Limb (tissue), 2 donors: ENCODE measurements at regions not wholly inside any gene's neighbourhood (a gene's known extent, or its start where the extent isn't known, plus 50 kb on each side); places are given as distances from the start of the nearest gene placed in this dataset.
"Not testable (repeated sequence)": the region's sequence is repeated elsewhere in the genome, so short reads cannot be mapped to it uniquely, and the experiment has no call there.

ENCODE experiments used
- DNase-seq, 2 donors: peaks; one replicate each; pipeline ENCODE4 v3.0.0-alpha.2; 2016; ENCODE audit errors: extremely low spot score in 2 of 2

GRCh38 chr14:28596391-28596790 is 170.2 kb upstream of the FOXG1 start:
- peak in 1 of 2 donors; percentile 85 for DNase-seq

- no peak for DNase-seq
These were observed 167.4 kb upstream of the FOXG1 start for GRCh38 chr14:28599191-28599590.

DNA sequence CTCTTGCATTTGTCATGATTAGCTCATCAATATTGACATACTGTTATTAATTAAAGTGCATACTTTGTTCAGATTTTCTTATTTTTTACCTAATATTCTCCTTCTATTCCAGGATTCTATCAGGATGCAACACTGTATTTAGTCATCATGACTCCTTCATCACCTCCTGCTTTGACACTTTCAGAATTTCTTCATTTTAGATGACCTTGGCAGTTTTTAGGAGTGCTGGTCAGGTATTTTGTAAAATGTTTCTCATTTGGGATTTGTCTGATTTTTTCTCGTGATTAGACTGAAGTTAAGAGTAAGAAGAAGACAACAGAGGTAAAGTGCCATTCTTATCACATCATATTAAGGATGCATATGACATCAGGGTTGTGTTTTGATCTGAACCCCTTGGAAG is 167.0 kb upstream of the FOXG1 start:
- DNase-seq, result no peak

DNA sequence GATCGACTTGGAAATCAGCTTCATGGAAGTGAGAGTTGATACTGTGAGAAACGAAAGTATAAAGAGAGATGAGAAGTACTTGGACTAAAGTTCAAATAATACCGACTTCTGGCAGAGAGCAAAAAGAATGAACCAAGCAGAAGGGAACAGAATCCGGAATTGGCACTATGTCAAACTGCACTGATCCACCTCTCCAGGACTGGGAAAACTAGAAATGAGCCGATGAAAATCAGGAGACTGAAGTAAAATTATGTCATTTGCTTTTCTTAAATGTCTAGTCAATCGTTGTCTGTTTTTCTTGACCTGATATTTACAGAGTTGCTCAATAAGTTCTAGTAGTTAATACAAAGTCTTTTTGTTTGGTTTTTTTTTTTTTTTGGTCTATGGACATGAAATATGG is 163.0 kb upstream of the FOXG1 start:
- DNase-seq, result peak in 1 of 2 donors; percentile 22

GRCh38 chr14:28607661-28608060 is 158.9 kb upstream of the FOXG1 start:
- DNase-seq, result no peak

GRCh38 chr14:28608443-28608842 is 158.1 kb upstream of the FOXG1 start:
- DNase-seq, result no peak

- peak; percentile 83 to 84 for DNase-seq
These were observed 157.4 kb upstream of the FOXG1 start for GRCh38 chr14:28608851-28609828.

DNA sequence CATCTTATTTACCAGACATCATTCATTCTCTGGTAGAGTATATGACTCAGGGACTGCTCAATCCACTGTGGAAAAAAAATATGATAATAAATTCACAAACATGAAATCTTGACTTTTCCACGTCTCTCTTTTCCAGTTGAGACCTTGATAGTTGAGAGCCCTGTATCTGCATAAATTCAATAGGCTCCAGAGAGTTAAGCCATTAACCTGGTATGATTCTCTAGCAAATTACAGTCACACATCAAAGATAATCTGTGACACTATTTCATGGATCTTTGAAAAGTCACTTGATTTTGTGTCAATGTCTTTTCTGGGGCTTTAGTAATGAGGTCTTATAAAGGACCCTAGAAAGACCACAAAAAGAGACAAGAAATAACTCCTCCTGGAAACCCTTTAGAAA is 154.2 kb upstream of the FOXG1 start:
- no peak for DNase-seq

DNA sequence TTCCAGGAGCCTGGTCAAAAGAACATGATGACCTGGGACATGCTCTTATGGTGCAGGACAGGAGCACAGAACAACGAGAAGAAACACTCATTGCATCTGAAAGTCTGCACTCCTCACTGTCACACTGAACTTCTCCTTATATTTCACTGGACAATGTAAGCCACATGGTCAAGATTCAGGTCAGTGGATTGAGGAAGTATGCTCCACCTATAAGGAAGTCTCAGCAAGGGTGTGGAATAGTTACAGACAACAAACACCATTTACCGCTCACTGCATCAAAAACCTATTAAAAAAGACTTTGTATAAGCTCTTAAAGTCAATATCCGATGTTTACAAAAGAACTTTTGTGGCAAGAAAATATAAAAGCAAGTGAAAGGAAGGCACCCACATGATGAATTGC is 153.1 kb upstream of the FOXG1 start:
- DNase-seq, result no peak

GRCh38 chr14:28626780-28627179 is 139.8 kb upstream of the FOXG1 start:
- no peak for DNase-seq

- no peak for DNase-seq
These were observed 137.1 kb upstream of the FOXG1 start for GRCh38 chr14:28629328-28630004.

DNA sequence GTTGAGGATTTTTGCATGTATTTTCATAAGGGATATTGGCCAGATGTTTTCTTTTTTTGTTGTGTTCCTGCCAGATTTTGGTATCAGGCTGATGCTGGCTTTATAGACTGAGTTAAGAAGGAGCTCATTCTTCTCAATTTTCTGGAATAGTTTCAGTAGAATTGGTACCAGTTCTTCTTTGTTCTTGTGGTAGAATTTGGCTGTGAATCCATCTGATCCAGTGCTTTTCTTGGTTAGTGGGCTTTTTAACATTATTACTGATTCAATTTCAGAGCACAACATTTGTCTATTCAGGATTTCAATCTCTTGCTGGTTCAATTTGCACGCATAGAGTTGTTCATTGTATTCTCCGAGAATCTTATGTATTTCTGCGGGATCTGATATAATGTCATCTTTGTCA is 136.5 kb upstream of the FOXG1 start:
- no peak for DNase-seq

GRCh38 chr14:28635387-28635786 is 131.2 kb upstream of the FOXG1 start:
- peak in 1 of 2 donors; percentile 13 for DNase-seq

DNA sequence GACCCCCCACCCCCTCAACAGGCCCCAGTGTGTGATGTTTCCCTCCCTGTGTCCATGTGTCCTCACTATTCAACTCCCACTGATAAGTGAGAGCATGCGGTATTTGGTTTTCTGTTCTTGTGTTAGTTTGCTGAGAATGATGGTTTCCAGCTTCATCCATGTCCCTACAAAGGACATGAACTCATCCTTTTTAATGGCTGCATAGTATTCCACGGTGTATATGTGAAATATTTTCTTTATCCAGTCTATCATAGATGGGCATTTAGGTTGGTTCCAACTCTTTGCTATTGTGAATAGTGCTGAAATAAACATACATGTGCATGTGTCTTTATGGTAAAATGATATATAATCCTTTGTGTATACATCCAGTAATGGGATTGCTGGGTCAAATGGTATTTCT is 130.8 kb upstream of the FOXG1 start:
- DNase-seq, result not testable (repeated sequence)

DNA sequence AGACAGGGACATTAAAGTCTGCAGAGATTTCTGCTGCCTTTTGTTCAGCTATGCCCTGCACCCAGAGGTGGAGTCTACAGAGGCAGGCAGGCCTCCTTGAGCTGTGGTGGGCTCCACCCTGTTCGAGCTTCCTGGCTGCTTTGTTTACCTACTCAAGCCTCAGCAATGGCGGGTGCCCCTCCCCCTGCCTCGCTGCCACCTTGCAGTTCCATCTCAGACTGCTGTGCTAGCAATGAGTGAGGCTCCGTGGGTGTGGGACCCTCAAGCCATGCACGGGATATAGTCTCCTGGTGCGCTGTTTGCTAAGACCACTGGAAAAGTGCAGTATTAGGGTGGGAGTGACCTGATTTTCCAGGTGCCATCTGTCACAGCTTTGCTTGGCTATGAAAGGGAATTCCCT is 125.4 kb upstream of the FOXG1 start:
- DNase-seq, result not testable (repeated sequence)

GRCh38 chr14:28651148-28651547 is 115.4 kb upstream of the FOXG1 start:
- DNase-seq, result no peak

DNA sequence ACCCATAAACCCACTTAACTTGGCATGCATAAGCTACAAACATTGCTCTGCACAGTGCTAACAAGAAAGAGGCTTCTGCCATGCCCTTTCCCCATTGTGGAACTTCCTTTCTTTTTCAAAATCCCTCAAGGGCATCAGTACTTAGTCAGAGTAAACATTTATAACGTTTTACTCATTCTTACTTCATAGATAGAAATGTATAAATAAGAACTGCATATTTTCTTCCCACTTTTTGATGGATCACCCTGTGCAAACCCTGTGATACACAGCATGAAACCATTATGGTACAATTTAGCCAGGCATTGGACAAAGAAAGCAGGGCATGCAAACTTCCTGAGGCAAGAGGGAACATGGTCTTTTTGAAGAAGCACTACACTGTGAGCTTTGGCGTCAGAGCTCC is 113.8 kb upstream of the FOXG1 start:
- DNase-seq, result no peak

GRCh38 chr14:28653521-28653920 is 113.1 kb upstream of the FOXG1 start:
- DNase-seq, result no peak

GRCh38 chr14:28656704-28657255 is 109.8 kb upstream of the FOXG1 start:
- DNase-seq, result no peak

DNA sequence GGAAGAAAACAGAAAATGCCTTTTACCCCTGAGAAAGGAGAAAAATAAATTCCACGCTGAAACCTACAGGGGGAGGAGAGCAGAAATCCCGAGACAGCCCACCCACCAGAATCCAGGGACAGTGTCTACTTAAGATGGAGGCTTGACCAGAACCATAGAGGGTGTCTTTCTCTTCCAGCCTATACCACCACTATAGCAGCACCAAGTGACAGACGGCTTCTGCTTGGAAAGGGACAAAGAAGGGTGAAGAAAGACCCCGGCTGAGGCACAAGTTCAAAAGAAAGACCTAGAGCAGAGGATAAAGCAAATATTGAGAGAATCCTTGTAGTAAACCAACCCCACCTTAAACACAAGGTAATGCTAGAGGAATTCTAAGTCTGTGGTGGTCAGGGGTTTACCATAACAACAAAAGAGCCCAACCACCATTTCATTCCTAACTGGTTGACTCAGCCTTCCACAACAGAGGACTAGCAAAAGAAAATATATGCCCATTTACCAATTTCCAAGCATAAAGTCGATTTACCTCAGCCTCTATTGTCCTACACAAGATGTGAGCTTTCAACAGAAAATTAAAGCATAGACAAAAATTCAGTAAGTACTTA is 105.3 kb upstream of the FOXG1 start:
- DNase-seq, result no peak

- no peak for DNase-seq
These were observed 99.6 kb upstream of the FOXG1 start for GRCh38 chr14:28666961-28667360.

DNA sequence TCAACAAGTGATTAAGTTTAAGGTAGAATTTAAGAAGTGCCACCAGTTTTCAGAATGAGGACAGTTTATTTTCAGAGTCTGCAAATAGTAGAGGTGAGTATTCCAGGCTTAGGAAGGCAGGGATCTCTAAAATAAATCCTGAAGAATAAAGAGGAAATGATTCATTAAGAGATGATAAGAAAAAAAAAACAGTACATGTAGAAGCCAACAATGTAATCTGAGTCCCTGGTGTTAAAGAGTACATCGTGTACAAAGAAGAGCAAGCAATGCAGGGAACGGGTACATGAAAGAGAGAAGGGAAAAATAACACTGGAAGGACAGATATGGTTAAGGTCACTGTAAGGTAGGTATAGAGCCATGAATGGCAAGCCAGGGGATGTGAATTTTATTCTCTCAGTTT is 95.2 kb upstream of the FOXG1 start:
- DNase-seq, result no peak
